ENCODE measurements at regions not wholly inside any gene's neighbourhood (a gene's known extent, or its start where the extent isn't known, plus 50 kb on each side); places are given as distances from the start of the nearest gene placed in this dataset.

GRCh38 chr4:30330894-30331652 lies 389.1 kb upstream of the PCDH7 start:
- Histone ChIP-seq H3K27me3 (no peaks in the 10 kb centered on the region), H3K27ac (no peak overlapping the region), H3K9me3 (peaks cover 0 to 9% (median 0%) of the 10 kb centered on the region in 4 donors), H3K36me3 (no peaks in the 10 kb centered on the region), H3K4me3 (no peak overlapping the region), H3K4me1 (no peaks in the 10 kb centered on the region)
- WGBS, 2 donors, result 87 to 97% methylated on average over 6 of the region's 6 CpGs
- DNase-seq (ENCODE audit: low spot score in 2 of 2), result no peak
- no peak for TF ChIP-seq POLR2A (IDR thresholded peaks at IDR 0.05)
- TF ChIP-seq, protein P1, sequence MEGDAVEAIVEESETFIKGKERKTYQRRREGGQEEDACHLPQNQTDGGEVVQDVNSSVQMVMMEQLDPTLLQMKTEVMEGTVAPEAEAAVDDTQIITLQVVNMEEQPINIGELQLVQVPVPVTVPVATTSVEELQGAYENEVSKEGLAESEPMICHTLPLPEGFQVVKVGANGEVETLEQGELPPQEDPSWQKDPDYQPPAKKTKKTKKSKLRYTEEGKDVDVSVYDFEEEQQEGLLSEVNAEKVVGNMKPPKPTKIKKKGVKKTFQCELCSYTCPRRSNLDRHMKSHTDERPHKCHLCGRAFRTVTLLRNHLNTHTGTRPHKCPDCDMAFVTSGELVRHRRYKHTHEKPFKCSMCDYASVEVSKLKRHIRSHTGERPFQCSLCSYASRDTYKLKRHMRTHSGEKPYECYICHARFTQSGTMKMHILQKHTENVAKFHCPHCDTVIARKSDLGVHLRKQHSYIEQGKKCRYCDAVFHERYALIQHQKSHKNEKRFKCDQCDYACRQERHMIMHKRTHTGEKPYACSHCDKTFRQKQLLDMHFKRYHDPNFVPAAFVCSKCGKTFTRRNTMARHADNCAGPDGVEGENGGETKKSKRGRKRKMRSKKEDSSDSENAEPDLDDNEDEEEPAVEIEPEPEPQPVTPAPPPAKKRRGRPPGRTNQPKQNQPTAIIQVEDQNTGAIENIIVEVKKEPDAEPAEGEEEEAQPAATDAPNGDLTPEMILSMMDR (IDR thresholded peaks at IDR 0.05), result no peak
- TF ChIP-seq EP300 (IDR thresholded peaks at IDR 0.05), result no peak

- H3K4me3 ChIP-seq, result no peak overlapping the region
- TF ChIP-seq POLR2A (IDR thresholded peaks at IDR 0.05) (no peak), EP300 (IDR thresholded peaks at IDR 0.05) (no peak)
- TF ChIP-seq, protein P1 (IDR thresholded peaks at IDR 0.05), result no peak
- 57 to 59% methylated on average over 1 of the region's 1 CpG for WGBS, 2 donors
- H3K9me3 ChIP-seq, result peaks cover 0 to 5% (median 0%) of the 10 kb centered on the region in 4 donors
- no peaks in the 10 kb centered on the region for H3K27me3 ChIP-seq
- no peak overlapping the region for H3K27ac ChIP-seq
- no peaks in the 10 kb centered on the region for H3K36me3 ChIP-seq
- H3K4me1 ChIP-seq, result no peaks in the 10 kb centered on the region
- no peak for DNase-seq (ENCODE audit: low spot score in 2 of 2)
Observed at GRCh38 chr4:30341731-30342130, 378.4 kb upstream of the PCDH7 start.

GRCh38 chr4:30350288-30350687 lies 369.9 kb upstream of the PCDH7 start:
- TF ChIP-seq EP300 (IDR thresholded peaks at IDR 0.05) (no peak), POLR2A (IDR thresholded peaks at IDR 0.05) (no peak)
- TF ChIP-seq, protein P1 (IDR thresholded peaks at IDR 0.05), result no peak
- 72 to 74% methylated on average over 2 of the region's 2 CpGs for WGBS, 2 donors
- no peak for DNase-seq (ENCODE audit: low spot score in 2 of 2)
- Histone ChIP-seq H3K4me1 (no peaks in the 10 kb centered on the region), H3K4me3 (no peak overlapping the region), H3K27me3 (no peaks in the 10 kb centered on the region), H3K27ac (no peak overlapping the region), H3K36me3 (no peaks in the 10 kb centered on the region), H3K9me3 (no peaks in the 10 kb centered on the region)

- Histone ChIP-seq H3K36me3 (no peaks in the 10 kb centered on the region), H3K4me3 (no peak overlapping the region), H3K9me3 (no peaks in the 10 kb centered on the region), H3K27ac (no peak overlapping the region), H3K27me3 (no peaks in the 10 kb centered on the region), H3K4me1 (no peaks in the 10 kb centered on the region)
- WGBS, 2 donors, result 73 to 86% methylated on average over 1 of the region's 1 CpG
- no peak for DNase-seq (ENCODE audit: low spot score in 2 of 2)
- TF ChIP-seq EP300 (IDR thresholded peaks at IDR 0.05), result no peak
- TF ChIP-seq, protein P1 (IDR thresholded peaks at IDR 0.05), result no peak
- no peak for TF ChIP-seq POLR2A (IDR thresholded peaks at IDR 0.05)
Observed at GRCh38 chr4:30354605-30355004, 365.6 kb upstream of the PCDH7 start.

- Histone ChIP-seq H3K4me1 (no peaks in the 10 kb centered on the region), H3K27ac (no peak overlapping the region), H3K36me3 (no peaks in the 10 kb centered on the region), H3K9me3 (no peaks in the 10 kb centered on the region), H3K4me3 (no peak overlapping the region), H3K27me3 (no peaks in the 10 kb centered on the region)
- no peak for DNase-seq (ENCODE audit: low spot score in 2 of 2)
- TF ChIP-seq EP300 (IDR thresholded peaks at IDR 0.05), result no peak
- no peak for TF ChIP-seq POLR2A (IDR thresholded peaks at IDR 0.05)
- TF ChIP-seq, protein P1 (IDR thresholded peaks at IDR 0.05), result no peak
- 77 to 85% methylated on average over 2 of the region's 2 CpGs for WGBS, 2 donors
Observed at GRCh38 chr4:30362436-30362835, 357.7 kb upstream of the PCDH7 start.

All from tibial nerve (tissue), 4 donors.